UCSD-AML1 (cell line): ENCODE measurements at regions not wholly inside any gene's neighbourhood (a gene's known extent, or its start where the extent isn't known, plus 50 kb on each side); places are given as distances from the start of the nearest gene placed in this dataset.

Experiments
- DNase-seq: peaks from one replicate; lab custom pipeline; 2025; ENCODE audit not compliant: unreplicated experiment; lab: John Stamatoyannopoulos, UW

- DNase-seq: no peak
Measured at GRCh38 chr6:134470457-134470975, 152.6 kb upstream of the SGK1 start.

DNA sequence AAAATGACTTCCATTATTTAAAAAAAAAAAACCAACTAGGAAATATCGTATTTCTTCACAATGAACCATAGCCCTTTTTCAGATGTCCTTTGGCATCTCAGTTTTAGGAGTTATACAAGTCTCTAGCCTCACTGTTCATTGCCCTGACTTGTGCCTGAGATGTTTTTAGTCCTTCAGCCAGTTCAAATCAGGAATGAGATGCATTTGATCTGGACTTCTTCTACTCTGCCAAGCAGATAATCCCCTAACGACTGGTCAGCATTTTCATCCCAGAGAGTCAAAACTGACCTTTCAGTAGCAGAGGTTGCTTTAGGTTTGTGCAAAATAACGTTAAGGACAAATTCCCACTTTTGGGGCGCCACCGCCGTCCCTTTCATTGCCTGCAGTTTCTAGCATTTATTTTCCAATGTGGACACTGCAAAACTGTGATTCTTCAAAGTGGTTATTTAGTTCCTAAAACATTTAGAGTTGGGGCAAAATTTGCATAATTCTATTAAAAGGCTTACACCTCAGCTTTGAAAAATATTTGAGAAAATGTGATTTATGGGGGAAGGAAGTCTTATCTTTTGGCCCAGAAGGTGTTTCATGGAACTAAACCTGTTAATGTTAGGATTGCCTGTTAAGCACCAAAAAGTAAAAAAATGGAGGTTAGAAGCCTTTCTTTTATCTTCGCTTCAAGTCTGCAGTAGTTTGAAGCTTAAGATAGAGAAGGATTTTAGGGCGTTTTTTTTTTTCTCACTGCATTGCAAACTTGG, 152.0 kb upstream of the SGK1 start:
- DNase-seq: no peak

GRCh38 chr6:134468633-134469032, 150.7 kb upstream of the SGK1 start:
- no peak for DNase-seq

GRCh38 chr6:134467620-134468019, 149.7 kb upstream of the SGK1 start:
- DNase-seq: no peak

GRCh38 chr6:134466771-134467525, 149.0 kb upstream of the SGK1 start:
- no peak for DNase-seq

DNA sequence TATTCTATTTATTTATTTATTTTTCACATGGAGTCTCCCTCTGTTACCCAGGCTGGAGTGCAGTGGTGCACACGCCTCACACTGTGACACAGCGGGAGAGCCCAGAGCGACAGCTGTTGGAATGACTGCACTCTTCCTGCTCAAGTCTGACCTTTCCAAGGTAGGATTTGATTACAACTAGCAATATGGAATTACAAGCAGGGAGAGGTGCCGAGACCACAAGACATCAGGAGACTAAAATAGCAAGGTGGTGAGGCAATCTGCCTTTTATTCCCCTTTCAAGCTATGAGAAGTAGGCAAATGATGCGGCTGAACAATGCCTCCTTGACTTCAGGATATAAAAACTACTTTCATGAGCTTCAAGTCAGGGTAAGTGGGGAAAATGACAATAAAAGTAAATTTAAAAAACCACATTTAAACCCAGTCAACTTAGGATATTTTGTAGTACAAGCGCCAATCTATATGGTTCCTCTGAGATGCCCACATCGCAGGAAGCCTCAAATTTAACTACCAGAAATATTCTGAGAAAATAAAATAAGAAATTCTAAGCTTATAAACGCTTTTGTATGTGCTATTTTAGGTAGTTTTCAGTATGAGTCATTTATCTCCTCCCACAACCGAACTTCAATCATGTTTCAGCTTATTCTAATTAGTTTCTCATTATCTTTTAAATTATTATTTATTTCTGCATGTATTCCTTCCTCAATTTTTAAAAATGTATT, 146.9 kb upstream of the SGK1 start:
- DNase-seq: no peak

- no peak for DNase-seq
Measured at GRCh38 chr6:134458857-134459657, 141.1 kb upstream of the SGK1 start.

DNA sequence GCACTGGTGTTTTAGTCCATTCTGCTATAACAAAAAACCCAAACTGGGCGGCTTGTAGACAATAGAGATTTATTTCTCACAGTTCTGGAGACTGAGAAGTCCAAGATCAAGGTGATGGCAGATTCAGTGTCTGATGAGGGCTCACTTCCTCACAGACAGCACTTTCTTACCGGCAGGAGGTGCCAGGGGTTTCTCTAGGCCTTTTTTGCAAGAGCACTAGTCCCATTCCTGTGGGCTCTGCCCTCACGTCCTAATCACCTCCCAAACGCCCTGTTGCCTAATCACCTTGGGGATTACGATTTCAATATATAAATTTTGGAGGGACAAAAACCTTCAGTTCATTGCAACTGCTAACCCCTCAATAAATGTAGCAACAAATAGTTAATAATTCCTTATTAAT, 140.0 kb upstream of the SGK1 start:
- DNase-seq: no peak

DNA sequence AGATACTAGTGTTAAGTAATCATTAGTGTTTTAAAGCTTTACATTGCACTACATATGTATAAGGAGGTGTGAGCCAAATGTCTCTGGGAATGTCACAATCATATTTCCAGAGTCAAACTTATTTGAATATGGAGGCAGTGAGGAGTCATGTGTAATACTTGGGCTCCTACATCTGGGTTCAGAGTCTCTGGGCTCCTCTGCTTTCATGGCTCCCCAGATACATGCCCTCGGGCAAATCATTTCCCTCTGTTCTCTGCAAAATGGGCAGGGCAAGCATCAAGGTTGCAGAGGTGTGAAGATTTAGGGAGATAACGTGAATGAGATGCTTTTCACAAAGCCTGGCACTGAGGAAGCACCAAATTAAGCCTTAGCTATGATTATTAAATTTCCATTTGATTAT, 138.3 kb upstream of the SGK1 start:
- no peak for DNase-seq

GRCh38 chr6:134455319-134455718, 137.4 kb upstream of the SGK1 start:
- DNase-seq: no peak

DNA sequence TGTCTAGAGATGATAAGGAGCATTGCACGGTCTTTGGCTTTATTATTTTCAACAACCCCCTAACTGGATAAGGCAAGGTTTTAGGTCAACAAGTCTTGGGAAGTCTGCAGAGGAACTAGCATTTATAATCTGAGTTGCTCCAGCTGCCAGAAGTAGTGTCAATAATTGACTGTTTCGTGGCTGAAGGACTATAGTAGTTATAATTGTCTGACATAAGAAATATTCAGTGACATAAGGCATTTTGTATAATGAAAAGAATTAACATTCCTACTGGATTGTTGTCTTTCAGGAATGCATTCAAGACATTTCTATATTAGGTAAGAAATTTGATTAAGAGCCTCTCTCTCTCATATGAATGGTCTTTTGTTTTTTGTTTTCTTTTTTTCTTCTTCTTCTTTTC, 136.9 kb upstream of the SGK1 start:
- DNase-seq: no peak

DNA sequence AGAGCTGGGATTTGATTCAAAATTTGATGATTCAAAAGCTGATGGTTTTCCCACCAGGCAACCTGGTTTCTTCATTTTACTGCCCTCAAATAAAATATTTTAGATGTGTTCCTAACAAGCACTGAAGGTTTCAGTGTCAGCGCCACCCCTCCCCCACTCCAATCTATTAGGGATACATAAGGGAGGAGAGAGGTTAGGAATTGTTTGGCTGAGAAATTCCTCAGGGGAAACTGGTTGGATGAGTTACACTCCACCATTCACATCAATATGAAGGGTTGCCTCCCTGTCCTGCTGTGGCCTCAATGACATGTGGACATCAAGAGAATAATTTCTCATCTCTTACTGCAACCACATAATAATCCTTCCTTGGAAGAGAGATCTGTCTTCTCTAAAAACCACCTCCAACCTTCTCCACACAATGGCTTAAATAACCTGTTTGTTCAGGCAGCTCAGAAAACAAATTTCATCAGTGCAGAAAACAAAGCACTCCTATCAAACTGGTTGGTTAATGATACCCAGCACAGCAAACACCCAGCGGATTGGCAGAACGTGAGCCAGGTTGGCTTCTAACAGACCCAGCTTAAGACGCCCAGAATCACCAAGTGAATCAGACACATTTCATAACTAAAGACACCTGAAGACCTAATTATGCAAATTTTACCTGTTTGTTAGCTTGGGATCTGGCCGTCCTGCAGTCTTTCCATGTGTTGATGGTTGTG, 136.0 kb upstream of the SGK1 start:
- DNase-seq: no peak

DNA sequence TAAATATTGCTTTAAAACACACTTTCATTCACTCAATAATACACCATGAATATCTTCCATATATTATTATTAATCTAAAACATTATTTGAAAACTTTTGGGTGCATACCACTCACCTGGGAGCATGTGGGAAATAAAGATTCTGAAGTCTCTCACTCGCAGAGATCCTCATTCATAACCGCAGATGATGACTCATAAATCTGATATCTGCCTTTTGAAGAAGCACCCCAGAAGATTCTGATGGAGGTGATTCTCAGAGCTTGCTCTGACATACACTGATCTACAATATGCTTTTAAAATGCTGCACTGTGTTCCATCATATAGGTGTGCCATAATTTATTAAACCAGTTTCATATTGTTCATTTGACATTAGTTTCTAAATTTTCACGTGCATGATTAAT, 135.0 kb upstream of the SGK1 start:
- DNase-seq: no peak

GRCh38 chr6:134451529-134451928, 133.6 kb upstream of the SGK1 start:
- no peak for DNase-seq

DNA sequence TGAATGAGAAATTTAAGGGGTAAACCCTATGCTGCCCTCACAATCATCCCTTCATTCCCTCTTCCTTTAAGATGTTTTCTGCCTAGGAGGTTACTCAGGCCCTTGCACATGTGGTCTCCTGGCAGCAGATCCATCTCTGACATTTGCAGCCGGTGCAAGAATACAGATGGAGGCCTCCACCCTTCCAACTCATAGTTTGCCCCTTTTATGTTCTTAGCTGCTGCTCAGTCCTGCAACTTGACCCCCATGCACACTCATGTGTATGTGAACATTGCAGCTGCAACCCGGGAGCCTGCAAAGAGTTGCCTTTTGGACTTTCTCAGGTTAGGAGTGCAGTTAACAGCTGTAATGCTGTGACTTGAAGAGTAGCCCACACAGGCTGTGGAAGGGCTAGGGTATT, 131.9 kb upstream of the SGK1 start:
- DNase-seq: no peak

DNA sequence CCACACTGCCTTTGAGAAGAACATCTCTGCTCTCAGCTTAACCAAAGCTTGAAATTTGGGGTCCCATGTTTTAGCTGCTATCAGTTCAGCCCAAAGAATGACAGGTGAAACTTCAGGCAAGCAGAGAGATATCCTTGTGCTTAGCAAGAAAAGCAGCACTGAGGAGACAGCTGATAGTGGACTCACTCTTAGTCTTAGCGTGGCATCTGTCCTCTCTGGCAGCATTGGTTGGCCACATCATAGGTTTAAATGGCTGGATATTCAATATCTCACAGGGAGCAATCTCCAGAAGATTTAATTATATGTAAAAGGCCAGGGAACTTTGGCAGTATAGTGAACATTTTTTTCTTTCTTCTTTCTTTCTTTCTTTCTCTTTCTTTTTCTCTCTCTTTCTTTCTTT, 131.1 kb upstream of the SGK1 start:
- no peak for DNase-seq

DNA sequence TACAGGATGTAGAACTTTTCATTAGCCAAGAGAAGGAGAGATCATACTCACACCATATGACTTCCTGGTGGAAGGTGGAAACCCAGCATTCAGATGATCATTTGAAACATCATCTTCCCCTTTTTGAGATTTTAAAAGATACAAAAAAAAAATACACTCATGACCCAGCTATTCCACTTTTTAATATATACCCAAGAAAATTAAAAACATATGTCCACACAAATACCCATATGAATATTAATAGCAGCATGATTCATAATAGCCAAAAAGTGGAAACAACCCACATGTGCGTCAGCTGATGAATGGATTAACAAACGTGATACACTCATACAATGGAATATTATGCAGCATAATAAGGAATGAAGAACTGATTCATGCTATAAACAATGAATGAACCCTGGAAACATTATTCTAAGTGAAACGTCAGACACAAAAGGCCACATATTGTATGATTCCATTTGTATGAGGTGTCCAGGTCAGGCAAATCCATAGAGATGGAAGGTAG, 130.0 kb upstream of the SGK1 start:
- DNase-seq: no peak

DNA sequence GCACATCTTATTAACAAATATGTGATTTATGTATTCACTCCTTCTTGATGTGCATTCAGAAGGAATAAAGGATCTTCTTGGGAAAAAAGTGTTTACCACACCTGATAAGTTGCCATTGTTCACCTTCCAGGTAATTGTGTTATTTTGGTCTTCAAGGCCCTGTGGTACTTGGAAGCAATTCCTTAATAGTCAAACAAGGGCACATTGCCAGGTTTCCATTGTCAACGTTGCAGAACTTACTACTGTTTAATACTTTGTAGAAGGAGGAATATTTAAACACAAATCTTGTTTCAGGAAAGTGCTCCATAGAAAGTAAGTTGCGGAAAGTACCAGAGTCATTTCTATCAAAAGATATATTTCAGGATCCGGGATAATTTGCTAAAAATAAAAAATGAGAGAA, 129.5 kb upstream of the SGK1 start:
- DNase-seq: no peak

DNA sequence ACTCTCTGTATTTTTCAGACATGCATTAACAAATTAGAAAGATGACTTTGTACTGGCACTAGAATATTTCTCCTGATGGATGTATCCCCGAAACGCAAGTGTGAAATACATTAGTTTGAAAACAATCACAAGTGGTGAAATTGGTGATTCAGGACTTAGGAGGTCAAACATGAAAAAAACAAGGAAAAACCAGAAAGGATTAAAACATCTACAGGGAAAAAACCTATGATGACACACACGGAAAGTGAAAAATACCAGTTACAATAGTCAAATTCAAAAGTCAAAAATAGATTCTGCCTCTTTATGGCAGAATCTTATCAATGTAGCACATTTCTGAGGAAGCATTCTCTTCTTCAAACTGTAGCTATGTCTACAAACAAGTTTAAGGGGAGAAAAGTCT, 129.0 kb upstream of the SGK1 start:
- DNase-seq: no peak

- no peak for DNase-seq
Measured at GRCh38 chr6:134446218-134446848, 128.4 kb upstream of the SGK1 start.
